ENCODE measurements at regions not wholly inside any gene's neighbourhood (a gene's known extent, or its start where the extent isn't known, plus 50 kb on each side); places are given as distances from the start of the nearest gene placed in this dataset.
A peak's percentile ranks its signal among the peaks of the same experiment; 100 is the strongest.
"Not testable (repeated sequence)": the region's sequence is repeated elsewhere in the genome, so short reads cannot be mapped to it uniquely, and the experiment has no call there.

GRCh38 chr4:138113819-138114400 is 128.2 kb downstream of the SLC7A11 start:
- no peak for DNase-seq

- not testable (repeated sequence) for DNase-seq
These were observed 129.3 kb downstream of the SLC7A11 start for GRCh38 chr4:138112890-138113289.

- DNase-seq, result no peak
These were observed 129.8 kb downstream of the SLC7A11 start for GRCh38 chr4:138112389-138112788.

- no peak for DNase-seq
These were observed 130.6 kb downstream of the SLC7A11 start for GRCh38 chr4:138111462-138112000.

- DNase-seq, result no peak
These were observed 131.3 kb downstream of the SLC7A11 start for GRCh38 chr4:138110815-138111214.

- DNase-seq, result no peak
These were observed 135.1 kb downstream of the SLC7A11 start for GRCh38 chr4:138107023-138107422.

- DNase-seq, result no peak
These were observed 136.8 kb downstream of the SLC7A11 start for GRCh38 chr4:138105331-138105730.

GRCh38 chr4:138104284-138104680 is 137.9 kb downstream of the SLC7A11 start:
- DNase-seq, result peak; percentile 43

GRCh38 chr4:138103597-138104283 is 138.4 kb downstream of the SLC7A11 start:
- DNase-seq, result no peak

- DNase-seq, result no peak
These were observed 142.8 kb downstream of the SLC7A11 start for GRCh38 chr4:138099385-138099784.

- DNase-seq, result peak; percentile 40
These were observed 144.1 kb downstream of the SLC7A11 start for GRCh38 chr4:138097912-138098600.

- no peak for DNase-seq
These were observed 145.6 kb downstream of the SLC7A11 start for GRCh38 chr4:138096384-138097062.

GRCh38 chr4:138095378-138095777 is 146.8 kb downstream of the SLC7A11 start:
- DNase-seq, result no peak

GRCh38 chr4:138092060-138092459 is 150.1 kb downstream of the SLC7A11 start:
- DNase-seq, result no peak

GRCh38 chr4:138090918-138091676 is 151.1 kb downstream of the SLC7A11 start:
- no peak for DNase-seq

- DNase-seq, result peak; percentile 77
These were observed 151.8 kb downstream of the SLC7A11 start for GRCh38 chr4:138090150-138090917.

- DNase-seq, result no peak
These were observed 153.5 kb downstream of the SLC7A11 start for GRCh38 chr4:138088449-138089208.

- no peak for DNase-seq
These were observed 155.0 kb downstream of the SLC7A11 start for GRCh38 chr4:138087066-138087719.

- DNase-seq, result no peak
These were observed 155.5 kb downstream of the SLC7A11 start for GRCh38 chr4:138086611-138087041.

GRCh38 chr4:138085736-138086305 is 156.3 kb downstream of the SLC7A11 start:
- no peak for DNase-seq
